Psoas muscle (tissue), 7 donors: ENCODE measurements at regions not wholly inside any gene's neighbourhood (a gene's known extent, or its start where the extent isn't known, plus 50 kb on each side); places are given as distances from the start of the nearest gene placed in this dataset.
"Not testable (repeated sequence)": the region's sequence is repeated elsewhere in the genome, so short reads cannot be mapped to it uniquely, and the experiment has no call there.

Experiments used
- ATAC-seq, 4 donors: fragments of 200-7000 bp; cut with Tn5 transposase; one replicate each; pipeline ENCODE4 v1.9.1; 2020; ENCODE audit warnings: moderate library complexity in 3 of 4, mild to moderate bottlenecking in 2 of 4
- DNase-seq, 2 donors: peaks; one replicate each; pipeline ENCODE4 v3.0.0-alpha.2; 2020
- H3K27ac ChIP-seq: fragments of 200-600 bp; one replicate; pipeline ENCODE4 v1.8.0; 2022
- H3K27me3 ChIP-seq, 3 donors: fragments of 200-600 bp in 1 of 3; one replicate each; pipeline versions ENCODE4 v1.6.1 to v1.8.0; 2013 to 2022; ENCODE audit warnings: low read length in 2 of 3, mild to moderate bottlenecking in 2 of 3, moderate library complexity in 1 of 3; ENCODE audit not compliant: insufficient read depth in 3 of 3
- H3K36me3 ChIP-seq, 2 donors: fragments of 200-600 bp in 1 of 2; one replicate each; pipeline versions ENCODE4 v1.6.1 to v1.8.0; 2013 to 2022; ENCODE audit warnings: low read depth in 1 of 2, mild to moderate bottlenecking in 1 of 2, moderate library complexity in 1 of 2; ENCODE audit not compliant: insufficient read depth in 1 of 2
- H3K4me1 ChIP-seq: fragments of 200-600 bp; one replicate; pipeline ENCODE4 v1.8.0; 2022
- H3K4me3 ChIP-seq: fragments of 200-600 bp; one replicate; pipeline ENCODE4 v1.8.0; 2022; ENCODE audit warnings: mild to moderate bottlenecking
- H3K9me3 ChIP-seq: fragments of 200-600 bp; one replicate; pipeline ENCODE4 v1.8.0; 2022
- CTCF ChIP-seq: fragments of 200-600 bp; IDR thresholded peaks from one replicate; pipeline ENCODE4 v1.8.0; 2022; ENCODE audit warnings: antibody characterized with exemption
- WGBS, 3 donors: extraction: QIAGEN DNeasy Blood & Tissue Kit; methylation state at CpG; one replicate each; pipeline versions ENCODE4 v1.1.6 to v1.1.7; 2013; 5-methylcytosine and 5-hydroxymethylcytosine counted together
- intact Hi-C, 2 donors: fragments of 100-400 bp; cut with DNase I; formaldehyde crosslinking; loops; one replicate each; pipeline versions ENCODE4 v1.11.0 to v1.14.2; 2022
- donor health status: healthy with polysubstance abuse.
- donor health status: DM: no; HTN: no; CAD: no; lungs with moderate emphysema.
- donor health status: Bipolar disorder and iron deficiency.
- donor health status: healthy.
- donor health status: DM: yes; HTN: yes; CAD: no.
- donor health status: DM: no; HTN: no; CAD: no.
- donor health status: DM: yes; HTN: yes; CAD: no.

DNA sequence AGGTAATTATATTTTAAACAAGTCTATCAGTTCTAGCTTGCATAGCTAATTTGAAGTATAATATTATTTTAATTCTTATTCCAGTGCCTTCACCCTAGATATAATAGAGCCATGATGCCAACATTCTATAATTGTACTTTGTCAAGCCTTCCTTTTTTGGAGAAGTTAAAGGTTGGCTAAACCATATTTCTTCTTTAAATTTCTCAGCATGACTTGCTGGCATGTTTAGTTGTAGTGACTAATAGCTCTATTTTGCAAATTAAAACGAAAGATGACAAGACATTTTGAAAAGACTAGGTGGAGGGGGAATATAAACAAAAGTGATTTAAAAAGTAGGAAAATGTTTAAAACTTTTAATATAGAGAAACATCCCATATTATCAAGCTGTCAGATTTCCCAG is 400.7 kb downstream of the PSAT1 start:
- DNase-seq, result no peak
- Histone ChIP-seq H3K4me3 (no peak overlapping the region), H3K4me1 (no peaks in the 10 kb centered on the region), H3K9me3 (no peaks in the 10 kb centered on the region), H3K27ac (no peak overlapping the region), H3K36me3 (no peaks in the 10 kb centered on the region), H3K27me3 (no peaks in the 10 kb centered on the region)
- no peak for ATAC-seq
- WGBS, 3 donors, result 21 to 63% (median 29%) methylated on average over 1 of the region's 1 CpG
- intact Hi-C loops, result no loop called here
- TF ChIP-seq CTCF, result no peak

DNA sequence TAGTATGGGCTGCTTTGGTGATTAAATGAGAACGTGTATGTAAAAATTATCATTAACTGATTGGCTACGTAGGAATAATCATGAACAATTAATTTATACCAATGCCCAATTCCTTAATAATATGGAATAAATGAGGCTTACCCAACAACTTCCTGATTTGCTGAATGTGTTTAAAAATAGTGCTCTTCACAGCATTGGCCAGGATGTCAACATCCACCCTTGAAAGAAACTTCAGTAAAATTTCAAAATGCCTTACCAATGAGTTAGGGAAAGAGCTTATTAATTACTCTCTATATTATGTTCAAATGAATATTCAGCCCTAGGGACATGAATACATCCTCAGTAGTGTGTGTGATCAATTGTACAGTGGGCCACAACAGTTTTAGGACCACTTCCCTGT is 401.4 kb downstream of the PSAT1 start:
- intact Hi-C loops, result no loop called here
- WGBS, 3 donors, result 80 to 92% (median 87%) methylated on average over 2 of the region's 2 CpGs
- Histone ChIP-seq H3K9me3 (no peaks in the 10 kb centered on the region), H3K36me3 (no peaks in the 10 kb centered on the region), H3K27ac (no peak overlapping the region), H3K27me3 (no peaks in the 10 kb centered on the region), H3K4me1 (no peaks in the 10 kb centered on the region), H3K4me3 (no peak overlapping the region)
- ATAC-seq (no peak), DNase-seq (no peak)
- no peak for TF ChIP-seq CTCF

DNA sequence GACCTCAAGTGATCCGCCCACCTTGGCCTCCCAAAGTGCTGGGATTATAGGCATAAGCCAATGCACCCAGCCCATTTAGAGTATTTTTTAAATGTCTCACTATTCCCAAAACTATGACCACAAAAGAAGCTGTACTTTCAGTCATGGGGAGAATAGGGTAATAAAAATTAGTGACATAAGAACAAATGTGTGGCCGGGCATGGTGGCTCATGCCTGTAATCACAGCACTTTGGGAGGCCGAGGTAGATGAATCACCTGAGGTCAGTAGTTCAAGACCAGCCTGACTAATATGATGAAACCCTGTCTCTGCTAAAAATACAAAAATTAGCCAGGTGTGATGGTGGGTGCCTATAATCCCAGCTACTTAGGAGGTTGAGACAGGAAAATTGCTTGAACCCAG is 402.3 kb downstream of the PSAT1 start:
- DNase-seq, H3K9me3 ChIP-seq, H3K27me3 ChIP-seq, H3K36me3 ChIP-seq, ATAC-seq, intact Hi-C loops, H3K4me1 ChIP-seq, H3K4me3 ChIP-seq, H3K27ac ChIP-seq: not testable (repeated sequence)
- 83 to 93% (median 85%) methylated on average over 3 of the region's 3 CpGs for WGBS, 3 donors

GRCh38 chr9:78704153-78704552 is 407.2 kb downstream of the PSAT1 start:
- H3K9me3 ChIP-seq, intact Hi-C loops, H3K4me1 ChIP-seq, H3K27ac ChIP-seq, H3K36me3 ChIP-seq, ATAC-seq, H3K27me3 ChIP-seq, H3K4me3 ChIP-seq, DNase-seq: not testable (repeated sequence)
- 72 to 78% (median 74%) methylated on average over 4 of the region's 4 CpGs for WGBS, 3 donors

GRCh38 chr9:78707080-78707479 is 410.2 kb downstream of the PSAT1 start:
- ATAC-seq, result no peak
- DNase-seq, result no peak
- H3K4me3 ChIP-seq, result no peak overlapping the region
- no peak overlapping the region for H3K27ac ChIP-seq
- no peak for TF ChIP-seq CTCF
- intact Hi-C loops, result no loop called here
- H3K4me1 ChIP-seq, result no peaks in the 10 kb centered on the region
- H3K36me3 ChIP-seq, result no peaks in the 10 kb centered on the region
- H3K9me3 ChIP-seq, result no peaks in the 10 kb centered on the region
- no peaks in the 10 kb centered on the region for H3K27me3 ChIP-seq
- 66 to 82% (median 77%) methylated on average over 3 of the region's 3 CpGs for WGBS, 3 donors

DNA sequence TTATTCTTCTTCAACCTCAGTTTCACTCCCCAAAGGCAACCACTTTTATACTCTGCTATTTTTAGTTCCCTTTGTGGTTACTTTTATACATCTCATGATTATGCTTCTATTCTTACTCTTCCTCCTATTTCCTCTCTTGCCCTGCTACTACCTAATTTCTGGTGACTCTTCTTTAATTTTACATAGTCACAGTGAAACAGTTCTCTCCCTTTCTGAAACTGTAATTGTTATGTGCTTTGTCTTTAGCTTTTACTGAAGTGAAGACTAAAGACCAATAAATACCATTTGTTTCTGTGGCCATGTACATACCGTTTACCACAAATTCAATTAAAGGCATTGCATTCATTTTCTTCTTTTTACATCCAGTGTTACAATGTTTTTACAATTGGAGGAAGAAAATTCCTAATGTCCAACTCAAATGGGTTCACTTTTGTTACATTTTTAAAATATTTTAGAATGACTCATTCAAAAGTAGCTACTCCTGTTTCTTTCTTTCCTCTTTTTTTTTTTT is 410.6 kb downstream of the PSAT1 start:
- DNase-seq (no peak), ATAC-seq (no peak)
- Histone ChIP-seq H3K4me3 (no peak overlapping the region), H3K27ac (no peak overlapping the region), H3K9me3 (no peaks in the 10 kb centered on the region), H3K27me3 (no peaks in the 10 kb centered on the region), H3K36me3 (no peaks in the 10 kb centered on the region), H3K4me1 (no peaks in the 10 kb centered on the region)
- intact Hi-C loops, result no loop called here
- TF ChIP-seq CTCF, result no peak
- 30 to 48% (median 33%) methylated on average over 1 of the region's 1 CpG for WGBS, 3 donors
